22Rv1 (cell line): ENCODE measurements at regions not wholly inside any gene's neighbourhood (a gene's known extent, or its start where the extent isn't known, plus 50 kb on each side); places are given as distances from the start of the nearest gene placed in this dataset.

ENCODE experiments used
- CTCF ChIP-seq: fragments of 450-650 bp; IDR thresholded peaks from 2 replicates; pipeline ENCODE4 v1.5.1; 2017; ENCODE audit warnings: mild to moderate bottlenecking
- ZFX ChIP-seq: fragments of 450-650 bp; IDR thresholded peaks from 2 replicates; pipeline ENCODE4 v1.6.1; 2017; ENCODE audit warnings: antibody characterized with exemption, borderline replicate concordance

GRCh38 chr20:6362245-6362644 is 239.4 kb upstream of the FERMT1 start:
- no peak for TF ChIP-seq CTCF
- no peak for TF ChIP-seq ZFX
